ENCODE measurements at regions not wholly inside any gene's neighbourhood (a gene's known extent, or its start where the extent isn't known, plus 50 kb on each side); places are given as distances from the start of the nearest gene placed in this dataset.

- DNase-seq = no peak
Observed at GRCh38 chr2:38171208-38171855, 95.4 kb upstream of the CYP1B1 start.

- no peak for DNase-seq
Observed at GRCh38 chr2:38170733-38171132, 94.8 kb upstream of the CYP1B1 start.

GRCh38 chr2:38170067-38170466, 94.1 kb upstream of the CYP1B1 start:
- no peak for DNase-seq

GRCh38 chr2:38168710-38169480, 92.9 kb upstream of the CYP1B1 start:
- DNase-seq = no peak

GRCh38 chr2:38167968-38168350, 92.0 kb upstream of the CYP1B1 start:
- DNase-seq = no peak

GRCh38 chr2:38165698-38166097, 89.7 kb upstream of the CYP1B1 start:
- DNase-seq = no peak

- DNase-seq = no peak
Observed at GRCh38 chr2:38164881-38165280, 88.9 kb upstream of the CYP1B1 start.

- no peak for DNase-seq
Observed at GRCh38 chr2:38163579-38163978, 87.6 kb upstream of the CYP1B1 start.

- no peak for DNase-seq
Observed at GRCh38 chr2:38163006-38163405, 87.1 kb upstream of the CYP1B1 start.

- no peak for DNase-seq
Observed at GRCh38 chr2:38160516-38160915, 84.6 kb upstream of the CYP1B1 start.

- no peak for DNase-seq
Observed at GRCh38 chr2:38159597-38159996, 83.6 kb upstream of the CYP1B1 start.

GRCh38 chr2:38159191-38159590, 83.2 kb upstream of the CYP1B1 start:
- DNase-seq = no peak

- no peak for DNase-seq
Observed at GRCh38 chr2:38158378-38159118, 82.6 kb upstream of the CYP1B1 start.

GRCh38 chr2:38156436-38156835, 80.5 kb upstream of the CYP1B1 start:
- no peak for DNase-seq

- no peak for DNase-seq
Observed at GRCh38 chr2:38155015-38155414, 79.1 kb upstream of the CYP1B1 start.

- no peak for DNase-seq
Observed at GRCh38 chr2:38154395-38154794, 78.4 kb upstream of the CYP1B1 start.

GRCh38 chr2:38153476-38154135, 77.7 kb upstream of the CYP1B1 start:
- no peak for DNase-seq

GRCh38 chr2:38152913-38153312, 77.0 kb upstream of the CYP1B1 start:
- DNase-seq = no peak

- DNase-seq = no peak
Observed at GRCh38 chr2:38152035-38152434, 76.1 kb upstream of the CYP1B1 start.

GRCh38 chr2:38149531-38149930, 73.6 kb upstream of the CYP1B1 start:
- no peak for DNase-seq

- DNase-seq = no peak
Observed at GRCh38 chr2:38148501-38148900, 72.5 kb upstream of the CYP1B1 start.

- no peak for DNase-seq
Observed at GRCh38 chr2:38147333-38148121, 71.6 kb upstream of the CYP1B1 start.

All from right kidney (tissue), 1 donor.